ENCODE measurements at regions not wholly inside any gene's neighbourhood (a gene's known extent, or its start where the extent isn't known, plus 50 kb on each side); places are given as distances from the start of the nearest gene placed in this dataset.

GRCh38 chr13:75013818-75014217 is 468.2 kb downstream of the TBC1D4 start:
- H3K27ac ChIP-seq, result no peak overlapping the region
- no peaks in the 10 kb centered on the region for H3K27me3 ChIP-seq
- TF ChIP-seq CTCF (IDR thresholded peaks at IDR 0.05), result no peak
- no peaks in the 10 kb centered on the region for H3K4me1 ChIP-seq
- H3K4me3 ChIP-seq, result no peak overlapping the region
- H3K36me3 ChIP-seq, result no peaks in the 10 kb centered on the region
- no peak for DNase-seq (ENCODE audit: low spot score)
- no peaks in the 10 kb centered on the region for H3K9me3 ChIP-seq

GRCh38 chr13:75010941-75011340 is 471.0 kb downstream of the TBC1D4 start:
- no peaks in the 10 kb centered on the region for H3K4me1 ChIP-seq
- H3K4me3 ChIP-seq, result no peak overlapping the region
- TF ChIP-seq CTCF (IDR thresholded peaks at IDR 0.05), result no peak
- H3K36me3 ChIP-seq, result no peaks in the 10 kb centered on the region
- no peaks in the 10 kb centered on the region for H3K9me3 ChIP-seq
- no peak overlapping the region for H3K27ac ChIP-seq
- DNase-seq (ENCODE audit: low spot score), result no peak
- H3K27me3 ChIP-seq, result no peaks in the 10 kb centered on the region

GRCh38 chr13:75008926-75009325 is 473.0 kb downstream of the TBC1D4 start:
- H3K27me3 ChIP-seq, result no peaks in the 10 kb centered on the region
- no peak overlapping the region for H3K27ac ChIP-seq
- no peak for TF ChIP-seq CTCF (IDR thresholded peaks at IDR 0.05)
- H3K9me3 ChIP-seq, result no peaks in the 10 kb centered on the region
- no peaks in the 10 kb centered on the region for H3K4me1 ChIP-seq
- no peak overlapping the region for H3K4me3 ChIP-seq
- no peak for DNase-seq (ENCODE audit: low spot score)
- H3K36me3 ChIP-seq, result no peaks in the 10 kb centered on the region

- Histone ChIP-seq H3K27ac (no peak overlapping the region), H3K4me1 (no peaks in the 10 kb centered on the region), H3K4me3 (no peak overlapping the region), H3K36me3 (no peaks in the 10 kb centered on the region), H3K9me3 (no peaks in the 10 kb centered on the region), H3K27me3 (no peaks in the 10 kb centered on the region)
- no peak for DNase-seq (ENCODE audit: low spot score)
- no peak for TF ChIP-seq CTCF (IDR thresholded peaks at IDR 0.05)
These were observed 491.0 kb downstream of the TBC1D4 start for GRCh38 chr13:74990992-74991391.

- no peaks in the 10 kb centered on the region for H3K9me3 ChIP-seq
- DNase-seq (ENCODE audit: low spot score), result no peak
- TF ChIP-seq CTCF (IDR thresholded peaks at IDR 0.05), result no peak
- no peaks in the 10 kb centered on the region for H3K27me3 ChIP-seq
- no peaks in the 10 kb centered on the region for H3K36me3 ChIP-seq
- no peaks in the 10 kb centered on the region for H3K4me1 ChIP-seq
- no peak overlapping the region for H3K4me3 ChIP-seq
- no peak overlapping the region for H3K27ac ChIP-seq
These were observed 494.8 kb downstream of the TBC1D4 start for GRCh38 chr13:74987124-74987690.

- H3K27ac ChIP-seq, result no peak overlapping the region
These were observed 495.4 kb downstream of the TBC1D4 start for GRCh38 chr13:74986609-74987008.

More at GRCh38 chr13:74986609-74987008, 495.4 kb downstream of the TBC1D4 start:
- Histone ChIP-seq H3K36me3 (no peaks in the 10 kb centered on the region), H3K4me3 (no peak overlapping the region), H3K4me1 (no peaks in the 10 kb centered on the region), H3K27me3 (no peaks in the 10 kb centered on the region), H3K9me3 (no peaks in the 10 kb centered on the region)
- no peak for TF ChIP-seq CTCF (IDR thresholded peaks at IDR 0.05)
- no peak for DNase-seq (ENCODE audit: low spot score)
